T-helper 17 cell (primary cell): ENCODE measurements at regions not wholly inside any gene's neighbourhood (a gene's known extent, or its start where the extent isn't known, plus 50 kb on each side); places are given as distances from the start of the nearest gene placed in this dataset.

ENCODE experiments used
- ATAC-seq: fragments of 150-1000 bp; cut with Tn5 transposase; 2 replicates; pipeline ENCODE4 v1.10.0; 2021; ENCODE audit warnings: mild to moderate bottlenecking, moderate library complexity
- DNase-seq, 3 donors: peaks; one replicate each; pipeline versions ENCODE4 v3.0.0 to v3.0.0-alpha.2; 2020 to 2021
- H3K9me3 ChIP-seq: one replicate; pipeline ENCODE4 v1.7.0; 2013; ENCODE audit warnings: low read length, mild to moderate bottlenecking; ENCODE audit not compliant: control insufficient read depth, poor library complexity, severe bottlenecking
- H3K27ac Mint-ChIP-seq: one replicate; pipeline ENCODE4 v1.8.0; 2022; ENCODE audit warnings: mild to moderate bottlenecking, moderate library complexity, mixed read lengths
- H3K27me3 Mint-ChIP-seq: one replicate; pipeline ENCODE4 v1.8.0; 2022; ENCODE audit warnings: mixed read lengths
- H3K36me3 Mint-ChIP-seq: one replicate; pipeline ENCODE4 v1.8.0; 2022; ENCODE audit warnings: low read depth, mixed read lengths
- H3K4me1 Mint-ChIP-seq: one replicate; pipeline ENCODE4 v1.8.0; 2022; ENCODE audit warnings: mild to moderate bottlenecking, mixed read lengths
- H3K4me3 Mint-ChIP-seq: one replicate; pipeline ENCODE4 v1.8.0; 2022; ENCODE audit warnings: mild to moderate bottlenecking, moderate library complexity, mixed read lengths

GRCh38 chr1:218537122-218537913 lies 192.2 kb downstream of the TGFB2 start:
- DNase-seq (no peak), ATAC-seq (no peak)
- H3K27me3 Mint-ChIP-seq, result peaks cover 6% of the 10 kb centered on the region
- H3K4me3 Mint-ChIP-seq, result no peak overlapping the region
- no peaks in the 10 kb centered on the region for H3K9me3 ChIP-seq
- no peak overlapping the region for H3K27ac Mint-ChIP-seq
- H3K36me3 Mint-ChIP-seq, result no peaks in the 10 kb centered on the region
- H3K4me1 Mint-ChIP-seq, result no peaks in the 10 kb centered on the region

DNA sequence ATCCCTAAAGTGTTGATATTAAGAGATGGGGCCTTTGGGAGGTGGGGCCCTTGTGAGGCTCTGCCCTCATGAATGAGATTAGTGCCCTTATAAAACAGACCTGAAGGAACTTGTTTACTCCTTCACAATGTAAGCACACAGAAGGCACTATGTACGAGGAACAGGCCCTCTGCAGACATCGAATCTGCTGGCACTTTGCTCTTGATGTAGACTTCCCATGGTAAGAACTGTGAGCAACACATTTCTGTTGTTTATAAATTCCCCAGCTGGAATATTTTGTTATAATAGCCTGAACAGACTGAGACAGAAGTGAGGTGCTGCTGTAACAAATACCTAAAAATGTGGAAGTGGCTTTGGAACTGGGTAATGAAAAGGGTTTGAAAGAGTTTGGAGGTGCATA lies 193.2 kb downstream of the TGFB2 start:
- Mint-ChIP-seq H3K4me1 (no peaks in the 10 kb centered on the region), H3K27me3 (peaks cover 6% of the 10 kb centered on the region), H3K27ac (no peak overlapping the region), H3K36me3 (no peaks in the 10 kb centered on the region), H3K4me3 (no peak overlapping the region)
- ATAC-seq (no peak), DNase-seq (no peak)
- H3K9me3 ChIP-seq, result no peaks in the 10 kb centered on the region

GRCh38 chr1:218546314-218546713 lies 201.2 kb downstream of the TGFB2 start:
- no peaks in the 10 kb centered on the region for H3K9me3 ChIP-seq
- Mint-ChIP-seq H3K36me3 (peaks cover 2% of the 10 kb centered on the region), H3K4me1 (no peaks in the 10 kb centered on the region), H3K27ac (no peak overlapping the region), H3K27me3 (no peaks in the 10 kb centered on the region), H3K4me3 (no peak overlapping the region)
- no peak for ATAC-seq
- no peak for DNase-seq

- no peak for ATAC-seq
- H3K36me3 Mint-ChIP-seq, result peaks cover 2% of the 10 kb centered on the region
Observed at GRCh38 chr1:218547957-218548730, 203.0 kb downstream of the TGFB2 start.

DNA sequence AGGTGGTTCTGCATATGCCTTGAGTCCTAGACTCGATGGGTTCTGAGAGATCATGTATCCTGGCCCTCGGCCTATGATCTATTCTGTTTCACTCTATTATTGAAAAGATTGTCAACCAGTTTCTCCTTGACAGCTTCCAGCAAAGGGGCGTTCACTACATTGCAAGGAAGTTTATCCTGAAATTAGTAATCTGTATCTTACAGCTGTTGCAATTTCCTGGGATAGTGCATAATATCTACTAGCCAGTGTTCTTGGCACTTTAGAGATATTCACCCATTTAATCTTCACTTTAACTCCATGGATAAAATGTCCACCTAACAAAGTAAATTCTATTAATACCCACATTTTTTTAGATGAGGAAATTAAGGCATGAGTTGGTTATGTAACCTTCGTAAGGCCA lies 203.6 kb downstream of the TGFB2 start:
- Mint-ChIP-seq H3K4me3 (no peak overlapping the region), H3K36me3 (peaks cover 2% of the 10 kb centered on the region), H3K27me3 (no peaks in the 10 kb centered on the region), H3K27ac (no peak overlapping the region), H3K4me1 (no peaks in the 10 kb centered on the region)
- no peak for ATAC-seq
- DNase-seq, result no peak
- H3K9me3 ChIP-seq, result no peaks in the 10 kb centered on the region

More at GRCh38 chr1:218547957-218548730, 203.0 kb downstream of the TGFB2 start:
- H3K27ac Mint-ChIP-seq, result no peak overlapping the region
- no peaks in the 10 kb centered on the region for H3K4me1 Mint-ChIP-seq
- DNase-seq, result no peak
- no peak overlapping the region for H3K4me3 Mint-ChIP-seq
- H3K27me3 Mint-ChIP-seq, result no peaks in the 10 kb centered on the region
- no peaks in the 10 kb centered on the region for H3K9me3 ChIP-seq

DNA sequence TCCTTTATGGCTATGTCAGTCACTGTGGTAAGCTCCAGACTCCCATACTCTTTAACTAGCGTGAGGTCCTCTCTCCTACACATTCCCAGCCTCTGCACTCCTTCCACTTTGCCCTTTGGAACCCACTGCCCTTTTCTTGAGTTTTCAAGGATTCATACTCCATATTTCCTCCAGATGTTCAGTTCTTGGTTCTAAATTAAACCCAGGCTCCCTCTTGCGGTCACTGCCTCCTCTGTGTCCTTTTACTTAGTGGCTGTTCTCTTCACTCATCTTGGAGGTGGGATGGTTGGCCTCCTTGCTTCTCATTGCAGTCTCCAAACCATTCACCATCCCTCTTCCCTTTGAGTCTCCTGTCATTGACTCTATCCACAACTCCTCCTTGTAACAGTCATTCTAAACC lies 208.1 kb downstream of the TGFB2 start:
- no peaks in the 10 kb centered on the region for H3K36me3 Mint-ChIP-seq
- no peak overlapping the region for H3K4me3 Mint-ChIP-seq
- DNase-seq (no peak), ATAC-seq (no peak)
- no peaks in the 10 kb centered on the region for H3K4me1 Mint-ChIP-seq
- no peak overlapping the region for H3K27ac Mint-ChIP-seq
- peaks cover 7% of the 10 kb centered on the region for H3K27me3 Mint-ChIP-seq
- no peaks in the 10 kb centered on the region for H3K9me3 ChIP-seq

GRCh38 chr1:218556016-218556415 lies 210.9 kb downstream of the TGFB2 start:
- H3K36me3 Mint-ChIP-seq, result no peaks in the 10 kb centered on the region

DNA sequence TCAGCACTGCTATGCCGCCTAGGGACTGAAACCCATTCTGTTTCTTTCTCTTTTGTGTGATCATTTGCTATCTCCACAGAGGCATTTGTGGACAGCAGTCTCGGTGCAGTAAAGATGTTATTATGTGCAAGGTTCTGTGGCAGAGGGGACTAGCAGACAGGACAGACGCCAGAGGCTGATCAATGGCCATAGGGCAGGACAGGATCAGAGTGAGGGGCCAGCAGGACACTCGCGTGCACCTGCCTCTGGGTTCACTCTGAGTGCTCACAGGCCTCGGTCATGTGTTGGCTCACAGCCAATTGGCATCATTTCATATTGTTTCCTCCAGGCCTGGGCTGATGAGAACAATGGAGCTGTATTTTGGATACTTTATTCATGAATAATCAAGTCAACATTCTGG lies 212.6 kb downstream of the TGFB2 start:
- H3K4me1 Mint-ChIP-seq, result no peaks in the 10 kb centered on the region
- H3K27ac Mint-ChIP-seq, result no peak overlapping the region
- no peaks in the 10 kb centered on the region for H3K36me3 Mint-ChIP-seq
- no peak overlapping the region for H3K4me3 Mint-ChIP-seq
- H3K27me3 Mint-ChIP-seq, result peaks cover 7% of the 10 kb centered on the region
- ATAC-seq (no peak), DNase-seq (no peak)
- no peaks in the 10 kb centered on the region for H3K9me3 ChIP-seq

More at GRCh38 chr1:218556016-218556415, 210.9 kb downstream of the TGFB2 start:
- no peak overlapping the region for H3K27ac Mint-ChIP-seq
- DNase-seq (no peak), ATAC-seq (no peak)
- no peak overlapping the region for H3K4me3 Mint-ChIP-seq
- H3K9me3 ChIP-seq, result no peaks in the 10 kb centered on the region
- H3K4me1 Mint-ChIP-seq, result no peaks in the 10 kb centered on the region
- H3K27me3 Mint-ChIP-seq, result peaks cover 7% of the 10 kb centered on the region

DNA sequence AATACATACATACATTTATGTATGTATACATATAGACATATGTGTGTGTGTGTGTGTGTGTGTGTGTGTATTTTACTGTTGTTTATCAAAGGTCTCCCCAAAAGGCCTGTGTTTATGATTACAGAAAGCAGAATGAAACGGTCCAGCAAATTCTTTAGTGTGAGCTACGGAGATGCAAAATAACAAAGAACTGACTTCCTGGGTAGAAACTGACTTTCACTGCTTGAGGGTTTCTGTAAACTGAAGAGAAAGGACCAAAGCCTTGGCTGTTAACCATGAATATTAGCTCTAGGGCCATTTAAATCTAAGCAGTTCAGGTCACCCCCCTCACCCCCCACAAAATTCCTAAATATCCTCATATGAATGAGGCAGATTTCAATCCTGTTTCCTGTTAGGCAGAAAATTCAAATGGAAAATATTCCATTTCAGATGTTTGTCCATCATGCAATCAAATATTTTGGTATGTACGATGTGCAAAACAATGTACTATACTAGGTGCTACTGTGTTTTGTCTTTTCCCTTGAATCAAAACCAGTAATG lies 213.2 kb downstream of the TGFB2 start:
- no peak for DNase-seq
- no peak overlapping the region for H3K27ac Mint-ChIP-seq
- no peak overlapping the region for H3K4me3 Mint-ChIP-seq
- no peaks in the 10 kb centered on the region for H3K4me1 Mint-ChIP-seq
- H3K9me3 ChIP-seq, result no peaks in the 10 kb centered on the region
- peaks cover 7% of the 10 kb centered on the region for H3K27me3 Mint-ChIP-seq
- no peak for ATAC-seq
- no peaks in the 10 kb centered on the region for H3K36me3 Mint-ChIP-seq

DNA sequence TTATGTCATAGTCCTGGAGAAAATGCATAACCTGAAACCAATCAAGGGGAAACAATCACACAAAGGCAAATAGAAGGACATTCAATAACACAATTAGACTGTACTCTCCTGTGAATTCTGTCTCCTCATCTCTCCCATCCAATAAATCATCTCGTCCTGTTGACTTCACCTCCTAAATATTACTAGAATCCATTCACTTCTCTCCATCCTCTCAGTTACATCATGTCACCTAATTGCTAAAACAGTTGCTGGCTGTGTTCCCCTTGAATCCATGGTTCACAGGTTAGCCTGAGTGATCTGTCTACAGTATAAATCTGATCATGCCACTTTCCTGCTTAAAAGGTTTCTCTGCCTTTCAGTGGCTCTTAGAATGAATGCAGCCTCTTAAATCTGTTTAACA lies 220.2 kb downstream of the TGFB2 start:
- ATAC-seq, result no peak
- Mint-ChIP-seq H3K4me3 (no peak overlapping the region), H3K4me1 (no peaks in the 10 kb centered on the region), H3K36me3 (no peaks in the 10 kb centered on the region), H3K27ac (no peak overlapping the region), H3K27me3 (peaks cover 6% of the 10 kb centered on the region)
- DNase-seq, result no peak
- H3K9me3 ChIP-seq, result no peaks in the 10 kb centered on the region

- ATAC-seq, result no peak
Observed at GRCh38 chr1:218568962-218569550, 223.9 kb downstream of the TGFB2 start.

DNA sequence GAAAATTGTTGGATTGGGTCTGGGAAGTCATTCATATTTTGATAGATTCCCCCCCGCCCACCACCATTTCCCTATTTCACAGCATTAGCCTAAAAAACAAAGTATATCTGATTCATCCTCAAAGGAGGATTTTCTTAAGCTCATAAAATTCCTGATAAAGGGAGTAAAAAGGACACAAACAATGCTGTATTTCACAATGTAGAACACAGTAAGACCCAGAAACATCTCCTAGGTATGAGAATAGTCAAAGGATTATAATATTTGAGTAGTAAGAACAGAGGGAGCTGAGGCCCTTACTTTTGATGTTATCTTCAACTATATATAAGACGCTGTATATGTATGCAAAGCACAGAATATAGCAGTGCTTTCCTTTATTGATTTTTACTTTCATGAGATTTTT lies 225.3 kb downstream of the TGFB2 start:
- Mint-ChIP-seq H3K4me3 (no peak overlapping the region), H3K27me3 (peaks cover 6% of the 10 kb centered on the region), H3K36me3 (no peaks in the 10 kb centered on the region), H3K27ac (no peak overlapping the region), H3K4me1 (no peaks in the 10 kb centered on the region)
- no peaks in the 10 kb centered on the region for H3K9me3 ChIP-seq
- ATAC-seq (no peak), DNase-seq (no peak)

More at GRCh38 chr1:218568962-218569550, 223.9 kb downstream of the TGFB2 start:
- no peak for DNase-seq
- no peak overlapping the region for H3K27ac Mint-ChIP-seq
- H3K36me3 Mint-ChIP-seq, result no peaks in the 10 kb centered on the region
- H3K4me1 Mint-ChIP-seq, result no peaks in the 10 kb centered on the region
- peaks cover 6% of the 10 kb centered on the region for H3K27me3 Mint-ChIP-seq
- no peaks in the 10 kb centered on the region for H3K9me3 ChIP-seq
- no peak overlapping the region for H3K4me3 Mint-ChIP-seq

GRCh38 chr1:218571491-218571890 lies 226.4 kb downstream of the TGFB2 start:
- DNase-seq (no peak), ATAC-seq (no peak)
- H3K9me3 ChIP-seq, result no peaks in the 10 kb centered on the region
- Mint-ChIP-seq H3K27me3 (no peaks in the 10 kb centered on the region), H3K27ac (no peak overlapping the region), H3K4me3 (no peak overlapping the region), H3K36me3 (no peaks in the 10 kb centered on the region), H3K4me1 (no peaks in the 10 kb centered on the region)
